ENCODE measurements at regions not wholly inside any gene's neighbourhood (a gene's known extent, or its start where the extent isn't known, plus 50 kb on each side); places are given as distances from the start of the nearest gene placed in this dataset.

DNA sequence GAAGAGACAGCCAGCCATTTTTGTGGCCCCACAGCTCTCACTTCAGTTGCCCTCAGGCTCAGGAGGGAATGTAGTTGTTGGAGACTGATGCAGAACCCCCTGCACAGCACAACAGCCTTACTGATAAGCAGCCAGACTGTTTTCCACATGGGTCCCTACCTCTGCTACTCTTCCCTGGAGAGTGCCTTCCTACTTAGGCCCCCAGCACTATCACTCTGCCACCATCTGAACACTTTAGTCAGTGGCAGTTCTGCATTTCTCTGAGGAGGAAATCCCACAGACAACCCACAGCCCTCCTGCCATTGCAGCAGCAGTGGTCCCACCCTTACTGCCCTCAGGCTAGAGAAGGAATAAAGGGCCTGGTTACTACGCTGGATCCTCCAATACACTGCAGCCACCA is 61.8 kb upstream of the PTPRD start:
- DNase-seq (no peak), ATAC-seq (no peak)
- ChIA-PET CTCF (no interaction called here), POLR2A (no interaction called here)
- no peaks in the 10 kb centered on the region for H3K27me3 Mint-ChIP-seq
- TF ChIP-seq, protein P1, sequence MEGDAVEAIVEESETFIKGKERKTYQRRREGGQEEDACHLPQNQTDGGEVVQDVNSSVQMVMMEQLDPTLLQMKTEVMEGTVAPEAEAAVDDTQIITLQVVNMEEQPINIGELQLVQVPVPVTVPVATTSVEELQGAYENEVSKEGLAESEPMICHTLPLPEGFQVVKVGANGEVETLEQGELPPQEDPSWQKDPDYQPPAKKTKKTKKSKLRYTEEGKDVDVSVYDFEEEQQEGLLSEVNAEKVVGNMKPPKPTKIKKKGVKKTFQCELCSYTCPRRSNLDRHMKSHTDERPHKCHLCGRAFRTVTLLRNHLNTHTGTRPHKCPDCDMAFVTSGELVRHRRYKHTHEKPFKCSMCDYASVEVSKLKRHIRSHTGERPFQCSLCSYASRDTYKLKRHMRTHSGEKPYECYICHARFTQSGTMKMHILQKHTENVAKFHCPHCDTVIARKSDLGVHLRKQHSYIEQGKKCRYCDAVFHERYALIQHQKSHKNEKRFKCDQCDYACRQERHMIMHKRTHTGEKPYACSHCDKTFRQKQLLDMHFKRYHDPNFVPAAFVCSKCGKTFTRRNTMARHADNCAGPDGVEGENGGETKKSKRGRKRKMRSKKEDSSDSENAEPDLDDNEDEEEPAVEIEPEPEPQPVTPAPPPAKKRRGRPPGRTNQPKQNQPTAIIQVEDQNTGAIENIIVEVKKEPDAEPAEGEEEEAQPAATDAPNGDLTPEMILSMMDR (IDR thresholded peaks at IDR 0.05): no peak
- intact Hi-C loops (cut with micrococcal nuclease): no loop called here
- H3K36me3 Mint-ChIP-seq (ENCODE audit: low read depth): no peaks in the 10 kb centered on the region
- H3K4me3 Mint-ChIP-seq: no peak overlapping the region
- H3K27ac Mint-ChIP-seq: no peak overlapping the region
- H3K9me3 Mint-ChIP-seq: peaks cover 14% of the 10 kb centered on the region
- no peaks in the 10 kb centered on the region for H3K4me1 Mint-ChIP-seq (ENCODE audit: low read depth)

DNA sequence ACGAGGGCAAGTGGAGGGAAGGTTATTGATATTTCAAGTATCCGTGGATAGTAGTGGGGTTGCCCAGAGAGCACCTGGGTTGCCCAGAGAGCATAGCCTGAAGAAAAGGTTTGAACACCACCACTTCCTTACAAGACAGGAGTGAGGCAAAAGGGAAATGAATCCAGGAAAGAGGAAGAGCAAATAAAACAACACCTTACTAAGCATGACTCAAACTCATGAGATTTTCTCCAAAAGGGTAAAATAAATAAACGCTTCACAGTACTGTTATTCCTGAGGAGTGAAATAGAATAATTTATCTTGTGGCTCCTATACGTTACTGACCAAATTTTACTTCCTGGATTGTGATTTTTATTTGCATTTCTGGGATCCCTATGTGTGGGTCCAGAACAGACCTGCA is 65.2 kb upstream of the PTPRD start:
- ATAC-seq: no peak
- intact Hi-C loops (cut with micrococcal nuclease): no loop called here
- Mint-ChIP-seq H3K27ac (no peak overlapping the region), H3K9me3 (peaks cover 20% of the 10 kb centered on the region), H3K36me3 (ENCODE audit: low read depth) (no peaks in the 10 kb centered on the region), H3K27me3 (no peaks in the 10 kb centered on the region), H3K4me3 (no peak overlapping the region), H3K4me1 (ENCODE audit: low read depth) (no peaks in the 10 kb centered on the region)
- ChIA-PET POLR2A (no interaction called here), CTCF (no interaction called here)
- TF ChIP-seq, protein P1 (IDR thresholded peaks at IDR 0.05): no peak
- DNase-seq: no peak

DNA sequence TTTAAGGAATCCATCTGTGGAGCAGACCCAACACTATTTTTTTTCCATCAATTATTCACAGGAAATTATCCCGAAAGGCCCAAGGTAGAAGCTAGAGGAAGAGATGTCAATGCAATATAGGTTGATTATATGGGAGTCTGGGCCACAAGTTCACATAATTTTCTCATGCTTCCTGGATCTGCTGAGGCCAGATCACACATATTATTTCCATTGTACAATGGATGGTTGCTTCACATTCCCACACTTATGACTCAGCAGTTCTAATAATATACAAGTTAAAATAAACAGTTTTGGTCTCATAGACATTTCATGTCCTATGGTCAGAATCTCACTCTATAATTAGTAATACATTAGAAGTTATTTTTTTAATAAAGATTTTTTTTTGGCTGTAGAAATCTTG is 66.0 kb upstream of the PTPRD start:
- H3K4me1 Mint-ChIP-seq (ENCODE audit: low read depth): no peaks in the 10 kb centered on the region

DNA sequence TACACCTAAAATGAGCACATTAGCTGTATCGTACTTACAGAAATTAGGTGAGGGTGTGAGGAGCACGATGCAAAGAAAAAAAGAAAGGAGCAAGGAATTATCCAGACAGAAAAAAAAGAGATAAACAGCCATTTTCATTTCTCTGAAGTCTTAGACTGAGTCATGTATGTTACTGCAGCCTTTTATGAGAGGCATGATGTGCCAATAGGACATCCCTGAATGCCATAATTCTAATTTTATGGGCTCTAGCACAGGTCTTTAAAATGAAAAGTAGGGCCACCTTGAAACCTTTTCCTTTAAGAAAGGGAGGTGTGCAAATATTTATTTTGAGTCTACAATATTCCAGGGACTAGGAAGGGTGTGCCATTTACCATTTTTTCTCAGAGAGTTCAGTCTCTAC is 74.1 kb upstream of the PTPRD start:
- Mint-ChIP-seq H3K4me3 (no peak overlapping the region), H3K9me3 (peaks cover 17% of the 10 kb centered on the region), H3K27ac (no peak overlapping the region), H3K4me1 (ENCODE audit: low read depth) (no peaks in the 10 kb centered on the region), H3K27me3 (no peaks in the 10 kb centered on the region), H3K36me3 (ENCODE audit: low read depth) (no peaks in the 10 kb centered on the region)
- intact Hi-C loops (cut with micrococcal nuclease): no loop called here
- ChIA-PET CTCF (no interaction called here), POLR2A (interaction anchor here (0.7 kb wide), 1 partner anchor 338 kb away, joined by 6 read pairs; no protein-coding TSS in a partner anchor)
- TF ChIP-seq, protein P1 (IDR thresholded peaks at IDR 0.05): no peak
- no peak for ATAC-seq
- DNase-seq: no peak

More for the DNA sequence above, 66.0 kb upstream of the PTPRD start:
- Mint-ChIP-seq H3K27me3 (no peaks in the 10 kb centered on the region), H3K27ac (no peak overlapping the region), H3K4me3 (no peak overlapping the region), H3K36me3 (ENCODE audit: low read depth) (no peaks in the 10 kb centered on the region), H3K9me3 (peaks cover 16% of the 10 kb centered on the region)
- ATAC-seq: no peak
- TF ChIP-seq, protein P1 (IDR thresholded peaks at IDR 0.05): no peak
- no peak for DNase-seq
- ChIA-PET CTCF (no interaction called here), POLR2A (no interaction called here)
- intact Hi-C loops (cut with micrococcal nuclease): no loop called here

DNA sequence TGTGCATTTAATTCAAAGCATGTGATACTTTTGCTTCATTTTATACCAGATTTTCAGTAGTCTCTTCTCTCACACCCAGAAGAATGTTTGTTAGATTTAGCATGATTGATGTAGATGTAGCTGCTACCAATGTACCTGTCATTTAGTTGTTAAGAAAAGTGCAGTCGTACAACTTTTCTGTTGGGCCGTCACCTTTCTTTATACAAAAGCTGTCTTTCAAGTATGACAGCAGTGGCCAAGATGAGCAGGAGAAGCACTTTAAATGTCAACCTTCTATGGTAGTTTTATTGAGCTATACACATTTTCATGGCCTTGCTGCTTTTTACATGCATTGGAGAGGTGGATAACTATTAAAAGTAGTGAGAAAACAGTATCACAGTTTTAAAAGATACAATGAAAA is 77.7 kb upstream of the PTPRD start:
- ChIA-PET CTCF (no interaction called here), POLR2A (no interaction called here)
- no peak for ATAC-seq
- Mint-ChIP-seq H3K4me3 (no peak overlapping the region), H3K27me3 (no peaks in the 10 kb centered on the region), H3K4me1 (ENCODE audit: low read depth) (no peaks in the 10 kb centered on the region), H3K27ac (no peak overlapping the region), H3K9me3 (peaks cover 12% of the 10 kb centered on the region), H3K36me3 (ENCODE audit: low read depth) (no peaks in the 10 kb centered on the region)
- TF ChIP-seq, protein P1 (IDR thresholded peaks at IDR 0.05): no peak
- DNase-seq: no peak
- intact Hi-C loops (cut with micrococcal nuclease): no loop called here

Data from activated CD8-positive, alpha-beta T cell treated with anti-CD3 and anti-CD28 coated beads for 36 hours (primary cell).